ENCODE measurements at regions not wholly inside any gene's neighbourhood (a gene's known extent, or its start where the extent isn't known, plus 50 kb on each side); places are given as distances from the start of the nearest gene placed in this dataset.

DNA sequence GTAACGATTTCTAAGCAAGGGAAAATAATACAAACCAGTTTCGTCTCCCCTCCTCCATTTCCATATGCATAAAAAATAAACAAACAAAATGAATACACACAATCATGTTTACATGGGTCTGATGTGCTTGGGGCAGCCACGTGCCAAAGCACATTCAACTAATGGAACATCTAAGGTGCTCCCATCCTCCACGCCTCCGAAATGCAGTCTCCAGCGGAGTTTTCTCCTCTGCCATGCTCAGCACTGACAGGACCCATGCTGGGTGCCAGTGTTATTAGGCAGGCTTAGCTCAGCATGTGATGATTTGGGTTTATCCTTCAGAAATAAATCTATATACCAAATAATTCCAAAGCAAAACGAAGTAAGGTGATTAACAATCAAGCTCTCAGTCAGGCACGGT, 337.3 kb upstream of the ATP10A start:
- TF ChIP-seq POLR2A (IDR thresholded peaks at IDR 0.05; ENCODE audit: extremely low read depth, insufficient read length): no peak
- TF ChIP-seq, protein P1, sequence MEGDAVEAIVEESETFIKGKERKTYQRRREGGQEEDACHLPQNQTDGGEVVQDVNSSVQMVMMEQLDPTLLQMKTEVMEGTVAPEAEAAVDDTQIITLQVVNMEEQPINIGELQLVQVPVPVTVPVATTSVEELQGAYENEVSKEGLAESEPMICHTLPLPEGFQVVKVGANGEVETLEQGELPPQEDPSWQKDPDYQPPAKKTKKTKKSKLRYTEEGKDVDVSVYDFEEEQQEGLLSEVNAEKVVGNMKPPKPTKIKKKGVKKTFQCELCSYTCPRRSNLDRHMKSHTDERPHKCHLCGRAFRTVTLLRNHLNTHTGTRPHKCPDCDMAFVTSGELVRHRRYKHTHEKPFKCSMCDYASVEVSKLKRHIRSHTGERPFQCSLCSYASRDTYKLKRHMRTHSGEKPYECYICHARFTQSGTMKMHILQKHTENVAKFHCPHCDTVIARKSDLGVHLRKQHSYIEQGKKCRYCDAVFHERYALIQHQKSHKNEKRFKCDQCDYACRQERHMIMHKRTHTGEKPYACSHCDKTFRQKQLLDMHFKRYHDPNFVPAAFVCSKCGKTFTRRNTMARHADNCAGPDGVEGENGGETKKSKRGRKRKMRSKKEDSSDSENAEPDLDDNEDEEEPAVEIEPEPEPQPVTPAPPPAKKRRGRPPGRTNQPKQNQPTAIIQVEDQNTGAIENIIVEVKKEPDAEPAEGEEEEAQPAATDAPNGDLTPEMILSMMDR (IDR thresholded peaks at IDR 0.05; ENCODE audit: low read depth, low read length): no peak
- TF ChIP-seq, protein P2, sequence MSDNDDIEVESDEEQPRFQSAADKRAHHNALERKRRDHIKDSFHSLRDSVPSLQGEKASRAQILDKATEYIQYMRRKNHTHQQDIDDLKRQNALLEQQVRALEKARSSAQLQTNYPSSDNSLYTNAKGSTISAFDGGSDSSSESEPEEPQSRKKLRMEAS (IDR thresholded peaks at IDR 0.05; ENCODE audit: low read depth, low read length): no peak
